CD14-positive monocyte (primary cell): ENCODE measurements at regions not wholly inside any gene's neighbourhood (a gene's known extent, or its start where the extent isn't known, plus 50 kb on each side); places are given as distances from the start of the nearest gene placed in this dataset.

Experiments used
- DNase-seq, 3 donors: peaks; one replicate each; pipeline ENCODE4 v3.0.0-alpha.2; 2011 to 2022
- H2AFZ ChIP-seq: 2 replicates; pipeline ENCODE4 v1.6.0; 2012; ENCODE audit warnings: mild to moderate bottlenecking, low read depth, low read length, inconsistent platforms; ENCODE audit not compliant: insufficient read depth, poor library complexity, severe bottlenecking
- H3K27ac ChIP-seq, 2 donors: 1 replicate in 1 of 2; 2 replicates in 1 of 2; pipeline ENCODE4 v1.5.1; 2012 to 2013; ENCODE audit warnings: low read length in 2 of 2, control low read depth in 1 of 2, inconsistent platforms in 1 of 2, low read depth in 1 of 2, mild to moderate bottlenecking in 1 of 2
- H3K27me3 ChIP-seq, 2 donors: one replicate each; pipeline versions ENCODE4 v1.6.0 to v1.6.1; 2011 to 2013; ENCODE audit warnings: low read length in 2 of 2; ENCODE audit not compliant: control insufficient read depth in 2 of 2, insufficient read depth in 2 of 2
- H3K36me3 ChIP-seq, 2 donors: replicated peaks in 1 of 2; 1 replicate in 1 of 2; 2 replicates in 1 of 2; pipeline versions ENCODE4 v1.5.1 to v1.6.1; 2012 to 2013; ENCODE audit warnings: low read length in 2 of 2, control low read depth in 1 of 2, inconsistent platforms in 1 of 2, mild to moderate bottlenecking in 1 of 2; ENCODE audit not compliant: insufficient read depth in 2 of 2, control insufficient read depth in 1 of 2
- H3K4me1 ChIP-seq, 2 donors: 1 replicate in 1 of 2; 2 replicates in 1 of 2; pipeline versions ENCODE4 v1.5.1 to v1.6.1; 2012 to 2013; ENCODE audit warnings: low read length in 2 of 2, control low read depth in 1 of 2, inconsistent platforms in 1 of 2, mild to moderate bottlenecking in 1 of 2, moderate library complexity in 1 of 2; ENCODE audit not compliant: insufficient read depth in 2 of 2, control insufficient read depth in 1 of 2
- H3K4me2 ChIP-seq: replicated peaks from 2 replicates; pipeline ENCODE3; 2012; ENCODE audit warnings: low read length, moderate library complexity, mild to moderate bottlenecking; ENCODE audit not compliant: poor library complexity, severe bottlenecking; ENCODE audit errors: extremely low read depth
- H3K4me3 ChIP-seq, 3 experiments: fragments of 200-600 bp in 1 of 3; sonication (generic) in 1 of 3; replicated peaks in 1 of 3; 1 replicate in 2 of 3; 2 replicates in 1 of 3; pipeline ENCODE4 v1.5.1; 2011 to 2013; ENCODE audit warnings: low read length in 3 of 3, mild to moderate bottlenecking in 3 of 3, control low read depth in 2 of 3, low read depth in 2 of 3, inconsistent platforms in 1 of 3, moderate library complexity in 1 of 3
- H3K79me2 ChIP-seq: 2 replicates; pipeline ENCODE4 v1.6.0; 2012; ENCODE audit warnings: mild to moderate bottlenecking, control low read depth, inconsistent platforms, low read length, moderate library complexity; ENCODE audit not compliant: insufficient read depth
- H3K9ac ChIP-seq: 2 replicates; pipeline ENCODE4 v1.6.0; 2017; ENCODE audit warnings: low read length, mild to moderate bottlenecking; ENCODE audit not compliant: insufficient read depth, poor library complexity, severe bottlenecking
- H3K9me3 ChIP-seq, 2 donors: replicated peaks in 1 of 2; 1 replicate in 1 of 2; 2 replicates in 1 of 2; pipeline versions ENCODE4 v1.5.1 to v1.6.1; 2012 to 2013; ENCODE audit warnings: low read length in 2 of 2, control low read depth in 1 of 2; ENCODE audit not compliant: control insufficient read depth in 1 of 2, insufficient read depth in 1 of 2
- H4K20me1 ChIP-seq: 2 replicates; pipeline ENCODE4 v1.6.0; 2012; ENCODE audit warnings: mild to moderate bottlenecking, low read length, control low read depth, moderate library complexity; ENCODE audit not compliant: insufficient read depth
- H3K27ac Mint-ChIP-seq, 7 donors: one replicate each; pipeline ENCODE4 v1.8.0; 2020; ENCODE audit warnings: mild to moderate bottlenecking in 7 of 7, mixed read lengths in 7 of 7, moderate library complexity in 6 of 7, inconsistent platforms in 2 of 7
- H3K27me3 Mint-ChIP-seq, 3 donors: one replicate each; pipeline ENCODE4 v1.8.0; 2021 to 2022; ENCODE audit warnings: low read depth in 3 of 3, mild to moderate bottlenecking in 3 of 3, mixed read lengths in 3 of 3, moderate library complexity in 3 of 3, inconsistent platforms in 1 of 3
- H3K36me3 Mint-ChIP-seq, 2 donors: one replicate each; pipeline ENCODE4 v1.8.0; 2020; ENCODE audit warnings: mixed read lengths in 2 of 2, inconsistent platforms in 1 of 2, mild to moderate bottlenecking in 1 of 2
- H3K4me1 Mint-ChIP-seq: one replicate; pipeline ENCODE4 v1.8.0; 2020; ENCODE audit warnings: mild to moderate bottlenecking, mixed read lengths
- H3K4me3 Mint-ChIP-seq, 2 donors: one replicate each; pipeline ENCODE4 v1.8.0; 2020; ENCODE audit warnings: mild to moderate bottlenecking in 2 of 2, mixed read lengths in 2 of 2, moderate library complexity in 1 of 2
- H3K9me3 Mint-ChIP-seq, 7 donors: one replicate each; pipeline ENCODE4 v1.8.0; 2020 to 2022; ENCODE audit warnings: mixed read lengths in 7 of 7, mild to moderate bottlenecking in 6 of 7, moderate library complexity in 6 of 7, inconsistent platforms in 2 of 7
- CTCF ChIP-seq: fragments of 200-600 bp; IDR thresholded peaks from one replicate; pipeline ENCODE4 v1.8.0; 2022; ENCODE audit warnings: antibody characterized with exemption, mild to moderate bottlenecking
- WGBS: methylation state at CpG from one replicate; pipeline ENCODE4 v1.1.5; 2013; ENCODE audit warnings: missing lambda C conversion rate; ENCODE audit not compliant: insufficient coverage; 5-methylcytosine and 5-hydroxymethylcytosine counted together
- intact Hi-C, 2 donors: fragments of 100-400 bp; cut with micrococcal nuclease; formaldehyde crosslinking; loops; one replicate each; pipeline versions ENCODE4 v1.15.0 to v1.15.1; 2023

GRCh38 chr19:31706131-31706530 is 356.9 kb upstream of the TSHZ3 start:
- Histone ChIP-seq H3K4me3 (no peak overlapping the region), H3K79me2 (no peaks in the 10 kb centered on the region), H3K36me3 (no peaks in the 10 kb centered on the region), H3K27ac (no peak overlapping the region), H3K9me3 (peaks cover 8 to 10% of the 10 kb centered on the region in 2 donors), H3K4me1 (no peaks in the 10 kb centered on the region), H4K20me1 (no peaks in the 10 kb centered on the region), H3K4me2 (no peak overlapping the region), H3K27me3 (no peaks in the 10 kb centered on the region), H2AFZ (no peak overlapping the region), H3K9ac (no peak overlapping the region)
- TF ChIP-seq CTCF, result no peak
- Mint-ChIP-seq H3K36me3 (no peaks in the 10 kb centered on the region), H3K27me3 (peaks cover 0 to 2% (median 0%) of the 10 kb centered on the region in 3 donors), H3K4me1 (no peaks in the 10 kb centered on the region), H3K9me3 (peaks cover 4 to 15% (median 5%) of the 10 kb centered on the region in 7 donors), H3K4me3 (no peak overlapping the region), H3K27ac (no peak overlapping the region)
- intact Hi-C loops, result no loop called here
- 100% methylated on average over 5 of the region's 6 CpGs for WGBS
- DNase-seq, result no peak

- TF ChIP-seq CTCF, result no peak
- no peak overlapping the region for H3K27ac Mint-ChIP-seq
- Histone ChIP-seq H3K4me1 (no peaks in the 10 kb centered on the region), H3K9me3 (peaks cover 15 to 18% of the 10 kb centered on the region in 2 donors), H3K9ac (no peak overlapping the region), H2AFZ (no peak overlapping the region), H3K79me2 (no peaks in the 10 kb centered on the region), H3K36me3 (no peaks in the 10 kb centered on the region), H3K27ac (no peak overlapping the region), H3K27me3 (no peaks in the 10 kb centered on the region), H3K4me2 (no peak overlapping the region), H4K20me1 (no peaks in the 10 kb centered on the region), H3K4me3 (no peak overlapping the region)
- WGBS, result 91% methylated on average over 13 of the region's 18 CpGs
- peaks cover 0 to 2% (median 0%) of the 10 kb centered on the region in 3 donors for H3K27me3 Mint-ChIP-seq
- intact Hi-C loops, result no loop called here
- DNase-seq, result no peak
- no peaks in the 10 kb centered on the region for H3K36me3 Mint-ChIP-seq
- H3K9me3 Mint-ChIP-seq, result peaks cover 5 to 22% (median 12%) of the 10 kb centered on the region in 7 donors
- H3K4me3 Mint-ChIP-seq, result no peak overlapping the region
- H3K4me1 Mint-ChIP-seq, result no peaks in the 10 kb centered on the region
Observed at GRCh38 chr19:31706691-31707620, 357.7 kb upstream of the TSHZ3 start.
